ENCODE measurements at regions not wholly inside any gene's neighbourhood (a gene's known extent, or its start where the extent isn't known, plus 50 kb on each side); places are given as distances from the start of the nearest gene placed in this dataset.

DNA sequence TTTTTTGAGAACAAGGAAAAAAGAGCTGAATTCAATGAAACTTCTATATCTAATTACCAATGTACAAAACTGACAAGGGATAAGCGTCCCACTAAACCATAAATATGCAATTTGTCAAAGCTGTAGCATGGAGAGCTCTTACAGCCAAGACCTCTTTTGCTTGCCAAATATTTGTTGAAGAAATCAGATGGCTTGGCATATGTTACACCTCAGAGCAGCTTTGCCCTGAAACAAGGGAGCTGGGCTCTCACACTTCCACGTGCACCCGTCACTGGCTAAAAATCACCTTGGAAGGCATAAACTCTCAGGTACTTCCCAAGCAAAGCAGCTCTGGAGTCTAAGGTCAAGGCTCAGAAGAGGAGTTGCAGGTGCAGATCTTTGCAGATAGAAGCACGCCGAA, 324.7 kb upstream of the SLCO3A1 start:
- TF ChIP-seq POLR2A (IDR thresholded peaks at IDR 0.05; ENCODE audit: low read length), result no peak
- TF ChIP-seq GATA1 (IDR thresholded peaks at IDR 0.05; ENCODE audit: low read depth, low read length), result no peak
